Inflammatory macrophage (primary cell): ENCODE measurements at regions not wholly inside any gene's neighbourhood (a gene's known extent, or its start where the extent isn't known, plus 50 kb on each side); places are given as distances from the start of the nearest gene placed in this dataset.

Experiments used
- DNase-seq, 2 donors: peaks; one replicate each; pipeline ENCODE4 v3.0.0-alpha.2; 2020 to 2022

DNA sequence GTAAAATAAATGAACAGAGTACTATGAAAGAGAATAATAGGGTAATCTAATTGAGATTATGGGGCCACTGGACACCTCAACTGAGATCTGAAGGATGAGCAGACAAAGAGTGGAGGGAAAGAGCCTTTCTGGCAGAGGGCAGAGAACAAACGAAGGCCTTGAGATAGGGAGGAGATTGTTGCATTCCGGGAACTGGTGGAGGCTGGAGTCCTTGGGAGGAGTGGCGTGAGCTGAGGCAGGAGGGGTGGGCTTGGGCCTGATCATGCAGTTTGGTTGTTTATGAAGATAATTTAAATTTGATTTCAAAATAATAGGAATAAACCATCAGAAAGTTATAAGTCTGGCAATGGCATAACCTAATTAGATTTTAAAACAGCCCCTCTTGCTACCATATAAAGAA lies 59.5 kb upstream of the GALNT15 start:
- DNase-seq, result no peak

DNA sequence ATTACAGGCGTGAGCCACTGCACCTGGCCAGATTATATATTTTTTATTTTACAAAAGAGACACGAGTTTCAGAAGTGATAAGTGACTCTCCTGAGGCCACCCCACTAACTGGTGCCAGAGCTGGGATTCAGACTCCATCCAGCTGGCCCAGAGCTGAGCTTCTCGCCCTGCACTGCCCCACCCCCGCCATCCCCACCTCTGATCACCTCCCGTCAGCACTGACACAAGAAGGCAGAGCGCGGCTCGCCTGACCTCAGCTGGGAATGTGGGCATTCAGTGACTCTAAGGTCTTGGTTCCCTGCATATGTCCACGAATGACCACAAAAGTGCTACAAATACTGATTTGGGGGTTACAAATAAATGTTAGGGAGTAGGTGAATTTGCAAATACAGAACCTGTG lies 56.1 kb upstream of the GALNT15 start:
- DNase-seq, result no peak

DNA sequence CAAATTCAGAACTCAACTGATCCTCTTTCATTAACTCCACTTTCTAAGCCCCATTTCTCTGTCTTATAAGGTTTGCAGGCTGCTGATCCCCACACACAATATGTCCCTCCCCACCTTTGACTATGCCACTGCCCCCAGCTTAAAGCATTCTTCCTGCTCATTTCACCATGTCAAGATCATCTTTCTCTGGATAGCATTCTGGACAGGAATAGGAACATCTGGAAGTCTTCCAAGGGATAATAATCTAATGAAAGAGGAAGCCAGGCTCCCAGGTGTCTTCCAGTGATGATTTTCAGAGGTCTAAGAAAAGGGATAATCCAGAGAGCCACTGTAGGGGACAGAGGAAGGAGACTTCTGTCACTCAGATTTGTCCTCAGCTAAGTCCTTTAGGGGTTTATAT lies 54.6 kb upstream of the GALNT15 start:
- DNase-seq, result no peak

DNA sequence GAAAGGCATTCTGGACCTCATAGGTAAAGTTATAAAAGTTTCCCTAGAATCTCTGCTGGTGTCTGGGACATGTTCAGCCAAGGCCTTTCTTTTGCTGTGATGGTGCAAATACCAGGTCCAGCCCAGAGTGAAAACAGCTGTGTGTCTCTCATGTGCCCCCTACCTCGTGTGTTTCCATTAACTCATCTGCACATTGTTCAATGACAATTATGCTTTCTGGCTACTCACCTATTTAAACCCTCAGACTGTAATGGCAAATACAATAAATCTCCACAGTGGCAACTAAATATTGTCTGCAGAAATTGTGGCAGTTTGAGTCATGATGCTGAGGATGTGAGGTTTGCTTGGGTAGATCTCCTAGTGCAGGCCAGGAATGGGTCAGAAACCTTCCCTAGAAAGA lies 53.1 kb upstream of the GALNT15 start:
- DNase-seq, result no peak

DNA sequence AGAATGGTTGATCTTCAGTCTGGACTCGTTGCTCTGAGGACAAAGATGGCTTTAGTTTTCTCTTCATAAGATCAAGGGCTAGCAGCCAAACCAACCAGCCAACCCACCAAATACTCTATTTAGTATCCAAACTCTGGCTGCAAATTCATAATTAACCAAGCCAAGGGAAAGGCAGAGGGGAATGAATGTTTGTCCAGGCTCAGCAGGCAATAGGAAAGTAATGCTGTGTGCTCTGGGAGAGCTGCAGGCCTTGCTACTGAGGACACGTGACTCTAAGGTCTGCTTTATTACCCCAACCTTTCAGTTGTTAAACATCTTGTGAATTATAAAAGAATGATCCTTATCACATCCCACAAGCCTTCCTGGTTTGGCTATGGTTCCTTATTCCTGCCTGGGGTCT lies 52.3 kb upstream of the GALNT15 start:
- DNase-seq, result no peak

DNA sequence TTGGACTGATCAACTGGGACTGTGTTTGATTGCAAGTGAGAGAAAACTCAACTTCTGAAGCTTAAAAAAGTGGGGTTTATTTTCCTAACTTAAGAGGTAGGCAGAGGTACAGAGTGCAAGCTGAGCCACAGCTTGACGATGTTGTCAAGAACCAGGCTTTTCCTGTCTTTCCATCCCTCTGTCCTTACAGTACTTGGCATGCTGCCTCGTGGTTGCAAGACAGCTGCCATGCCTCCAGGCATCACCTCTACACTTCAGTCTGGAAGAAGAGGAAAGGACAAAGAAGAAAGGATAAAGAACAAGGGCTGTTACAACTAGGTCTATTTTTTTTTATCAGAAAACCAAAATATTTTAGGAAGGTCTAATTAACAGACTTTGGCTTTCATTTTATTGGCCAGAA lies 51.8 kb upstream of the GALNT15 start:
- no peak for DNase-seq

DNA sequence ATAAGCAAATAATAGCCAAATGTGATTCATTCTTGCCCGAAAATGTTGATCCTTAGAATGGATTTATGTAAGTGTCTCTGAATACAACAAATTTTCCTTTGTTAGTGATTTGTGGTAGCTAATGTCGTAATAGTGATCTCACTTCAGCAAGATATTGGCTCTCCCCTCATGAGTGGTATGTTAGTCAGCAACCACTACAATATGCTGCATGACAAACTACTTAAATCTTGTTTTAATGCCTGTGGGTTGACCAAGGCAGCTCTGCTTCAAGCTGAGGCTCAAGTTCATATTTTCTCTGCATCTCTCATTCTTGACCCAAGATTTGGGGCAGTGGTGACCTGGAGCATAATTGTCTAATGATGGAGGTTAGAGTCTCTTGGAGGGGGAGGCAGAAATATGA lies 49.8 kb upstream of the GALNT15 start:
- DNase-seq, result peak in 1 of 2 donors; percentile 24
